Suprapubic skin (tissue), 4 donors: ENCODE measurements at regions not wholly inside any gene's neighbourhood (a gene's known extent, or its start where the extent isn't known, plus 50 kb on each side); places are given as distances from the start of the nearest gene placed in this dataset.

Source experiments
- CTCF ChIP-seq, 2 donors: fragments of 200-600 bp in 1 of 2; fragments of 450-650 bp in 1 of 2; sonication (generic) in 1 of 2; IDR thresholded peaks; one replicate each; pipeline ENCODE4 v1.5.1; 2016 to 2019; ENCODE audit warnings: antibody characterized with exemption in 2 of 2, mild to moderate bottlenecking in 1 of 2, moderate library complexity in 1 of 2
- EP300 ChIP-seq: sonication (generic); formaldehyde crosslinking; IDR thresholded peaks from one replicate; pipeline ENCODE4 v1.6.1; 2017; ENCODE audit warnings: antibody characterized with exemption
- POLR2A ChIP-seq, 2 donors: fragments of 450-650 bp; IDR thresholded peaks; one replicate each; pipeline ENCODE4 v1.6.1; 2017; ENCODE audit warnings: antibody characterized with exemption in 2 of 2, mild to moderate bottlenecking in 2 of 2, moderate library complexity in 2 of 2
- POLR2AphosphoS5 ChIP-seq, 3 donors: sonication (generic); formaldehyde crosslinking; IDR thresholded peaks; one replicate each; pipeline ENCODE4 v1.6.1; 2017; ENCODE audit warnings: antibody characterized with exemption in 3 of 3

DNA sequence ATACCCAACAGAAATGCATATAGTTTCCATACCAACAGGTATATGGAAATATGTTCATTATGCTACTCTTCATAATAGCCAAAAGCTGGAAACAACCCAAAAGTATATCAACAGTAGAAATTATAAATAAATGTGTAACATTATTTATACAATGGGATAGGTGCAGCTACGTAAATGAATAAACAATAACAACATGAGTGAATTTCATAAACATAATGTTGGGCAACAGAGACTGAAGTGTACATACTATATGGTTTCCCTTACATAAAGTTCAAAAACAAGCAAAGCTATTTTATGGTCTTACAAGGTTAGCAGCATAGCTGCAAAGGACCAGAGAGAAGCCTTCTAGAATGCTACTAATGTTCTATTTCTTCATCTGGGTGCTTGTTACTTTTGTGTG is 305.0 kb downstream of the INSC start:
- TF ChIP-seq CTCF (IDR thresholded peaks at IDR 0.05) (no peak), POLR2AphosphoS5 (IDR thresholded peaks at IDR 0.05) (no peak), POLR2A (IDR thresholded peaks at IDR 0.05) (no peak), EP300 (no peak)
